ENCODE measurements at regions not wholly inside any gene's neighbourhood (a gene's known extent, or its start where the extent isn't known, plus 50 kb on each side); places are given as distances from the start of the nearest gene placed in this dataset.

DNA sequence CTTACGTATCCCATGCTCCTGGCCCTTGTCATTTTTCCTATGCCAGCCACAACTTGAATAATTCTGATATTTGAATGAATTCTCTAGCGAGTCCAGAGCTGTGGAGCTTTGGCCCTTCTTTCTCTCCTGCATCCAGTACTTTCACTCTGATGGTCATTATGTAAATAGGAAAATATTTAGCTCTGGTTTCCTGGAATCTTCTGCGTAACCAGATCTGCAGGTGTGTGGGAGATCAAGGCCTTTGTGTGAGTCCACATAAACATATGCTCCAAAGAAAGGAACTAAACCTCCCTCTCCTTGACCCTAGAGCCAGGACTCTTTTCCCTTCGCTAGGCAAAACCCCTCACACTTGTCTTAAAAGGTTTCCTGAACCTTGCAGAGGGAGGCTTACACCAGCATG is 132.5 kb upstream of the THBS1 start:
- TF ChIP-seq RAD21 (conservative IDR thresholded peaks at IDR 0.05) (no peak), EZH2 (IDR thresholded peaks at IDR 0.05; ENCODE audit: borderline replicate concordance, insufficient read depth, low read length, poor library complexity, severe bottlenecking) (no peak), POLR2AphosphoS5 (IDR thresholded peaks at IDR 0.05) (no peak), SMC3 (conservative IDR thresholded peaks at IDR 0.05; ENCODE audit: poor library complexity) (no peak), MXI1 (conservative IDR thresholded peaks at IDR 0.05; ENCODE audit: poor library complexity, severe bottlenecking) (no peak), EP300 (conservative IDR thresholded peaks at IDR 0.05; ENCODE audit: poor library complexity, severe bottlenecking) (no peak), TAF1 (IDR thresholded peaks at IDR 0.05; ENCODE audit: low read depth) (no peak)
- TF ChIP-seq, protein P1, sequence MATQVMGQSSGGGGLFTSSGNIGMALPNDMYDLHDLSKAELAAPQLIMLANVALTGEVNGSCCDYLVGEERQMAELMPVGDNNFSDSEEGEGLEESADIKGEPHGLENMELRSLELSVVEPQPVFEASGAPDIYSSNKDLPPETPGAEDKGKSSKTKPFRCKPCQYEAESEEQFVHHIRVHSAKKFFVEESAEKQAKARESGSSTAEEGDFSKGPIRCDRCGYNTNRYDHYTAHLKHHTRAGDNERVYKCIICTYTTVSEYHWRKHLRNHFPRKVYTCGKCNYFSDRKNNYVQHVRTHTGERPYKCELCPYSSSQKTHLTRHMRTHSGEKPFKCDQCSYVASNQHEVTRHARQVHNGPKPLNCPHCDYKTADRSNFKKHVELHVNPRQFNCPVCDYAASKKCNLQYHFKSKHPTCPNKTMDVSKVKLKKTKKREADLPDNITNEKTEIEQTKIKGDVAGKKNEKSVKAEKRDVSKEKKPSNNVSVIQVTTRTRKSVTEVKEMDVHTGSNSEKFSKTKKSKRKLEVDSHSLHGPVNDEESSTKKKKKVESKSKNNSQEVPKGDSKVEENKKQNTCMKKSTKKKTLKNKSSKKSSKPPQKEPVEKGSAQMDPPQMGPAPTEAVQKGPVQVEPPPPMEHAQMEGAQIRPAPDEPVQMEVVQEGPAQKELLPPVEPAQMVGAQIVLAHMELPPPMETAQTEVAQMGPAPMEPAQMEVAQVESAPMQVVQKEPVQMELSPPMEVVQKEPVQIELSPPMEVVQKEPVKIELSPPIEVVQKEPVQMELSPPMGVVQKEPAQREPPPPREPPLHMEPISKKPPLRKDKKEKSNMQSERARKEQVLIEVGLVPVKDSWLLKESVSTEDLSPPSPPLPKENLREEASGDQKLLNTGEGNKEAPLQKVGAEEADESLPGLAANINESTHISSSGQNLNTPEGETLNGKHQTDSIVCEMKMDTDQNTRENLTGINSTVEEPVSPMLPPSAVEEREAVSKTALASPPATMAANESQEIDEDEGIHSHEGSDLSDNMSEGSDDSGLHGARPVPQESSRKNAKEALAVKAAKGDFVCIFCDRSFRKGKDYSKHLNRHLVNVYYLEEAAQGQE (IDR thresholded peaks at IDR 0.05; ENCODE audit: borderline replicate concordance), result no peak
- TF ChIP-seq, protein P2, sequence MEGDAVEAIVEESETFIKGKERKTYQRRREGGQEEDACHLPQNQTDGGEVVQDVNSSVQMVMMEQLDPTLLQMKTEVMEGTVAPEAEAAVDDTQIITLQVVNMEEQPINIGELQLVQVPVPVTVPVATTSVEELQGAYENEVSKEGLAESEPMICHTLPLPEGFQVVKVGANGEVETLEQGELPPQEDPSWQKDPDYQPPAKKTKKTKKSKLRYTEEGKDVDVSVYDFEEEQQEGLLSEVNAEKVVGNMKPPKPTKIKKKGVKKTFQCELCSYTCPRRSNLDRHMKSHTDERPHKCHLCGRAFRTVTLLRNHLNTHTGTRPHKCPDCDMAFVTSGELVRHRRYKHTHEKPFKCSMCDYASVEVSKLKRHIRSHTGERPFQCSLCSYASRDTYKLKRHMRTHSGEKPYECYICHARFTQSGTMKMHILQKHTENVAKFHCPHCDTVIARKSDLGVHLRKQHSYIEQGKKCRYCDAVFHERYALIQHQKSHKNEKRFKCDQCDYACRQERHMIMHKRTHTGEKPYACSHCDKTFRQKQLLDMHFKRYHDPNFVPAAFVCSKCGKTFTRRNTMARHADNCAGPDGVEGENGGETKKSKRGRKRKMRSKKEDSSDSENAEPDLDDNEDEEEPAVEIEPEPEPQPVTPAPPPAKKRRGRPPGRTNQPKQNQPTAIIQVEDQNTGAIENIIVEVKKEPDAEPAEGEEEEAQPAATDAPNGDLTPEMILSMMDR (IDR thresholded peaks at IDR 0.05; ENCODE audit: poor library complexity, severe bottlenecking), result no peak
- Histone ChIP-seq H2AFZ (ENCODE audit: low read depth, low read length) (no peak overlapping the region), H3K27ac (ENCODE audit: low read length) (no peak overlapping the region), H3K4me3 (ENCODE audit: low read length) (no peak overlapping the region), H3K36me3 (ENCODE audit: insufficient read depth, low read length) (no peaks in the 10 kb centered on the region), H3K9me3 (ENCODE audit: low read length) (no peaks in the 10 kb centered on the region), H3K9me2 (ENCODE audit: insufficient read depth, low read length) (no peaks in the 10 kb centered on the region), H3K79me2 (replicated peaks; ENCODE audit: insufficient read depth, low read length) (no peaks in the 10 kb centered on the region), H4K20me1 (ENCODE audit: insufficient read depth) (no peaks in the 10 kb centered on the region), H3K4me2 (ENCODE audit: low read length) (no peak overlapping the region), H3F3A (ENCODE audit: insufficient read depth, low read length, poor library complexity, severe bottlenecking) (no peaks in the 10 kb centered on the region), H3K27me3 (ENCODE audit: insufficient read depth, low read depth, low read length) (no peaks in the 10 kb centered on the region), H3K9ac (ENCODE audit: low read length) (no peak overlapping the region)

DNA sequence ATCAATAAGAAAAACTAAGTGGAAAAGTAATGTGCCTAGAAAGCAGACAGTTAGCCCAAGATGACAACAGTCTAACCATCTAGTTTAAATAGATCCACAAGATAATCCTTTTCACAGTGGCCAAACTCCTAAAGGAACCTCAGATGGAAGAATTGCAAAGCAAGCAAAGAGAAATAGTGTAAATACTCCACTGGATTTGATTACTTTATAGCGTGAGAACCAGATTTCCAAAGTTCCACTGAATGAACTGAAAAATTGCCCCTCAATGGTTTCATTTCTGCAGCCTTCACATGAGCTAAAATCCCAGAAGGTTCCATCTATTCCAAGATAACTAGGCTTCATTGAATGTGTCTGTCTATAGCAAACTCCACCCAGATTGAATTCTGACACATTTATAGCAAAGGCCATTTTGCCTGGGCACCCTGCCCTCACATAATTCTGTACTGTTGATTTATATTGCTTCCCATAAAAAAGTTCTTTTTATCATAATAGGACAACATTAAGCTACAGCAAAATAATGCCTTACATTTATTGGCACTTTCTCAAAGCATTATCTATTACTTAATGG is 129.7 kb upstream of the THBS1 start:
- Histone ChIP-seq H3K9ac (ENCODE audit: low read length) (no peak overlapping the region), H3K4me2 (ENCODE audit: low read length) (no peak overlapping the region), H3K36me3 (ENCODE audit: insufficient read depth, low read length) (no peaks in the 10 kb centered on the region), H4K20me1 (ENCODE audit: insufficient read depth) (no peaks in the 10 kb centered on the region), H3K4me3 (ENCODE audit: low read length) (no peak overlapping the region), H3K27me3 (ENCODE audit: insufficient read depth, low read depth, low read length) (no peaks in the 10 kb centered on the region), H2AFZ (ENCODE audit: low read depth, low read length) (no peak overlapping the region), H3K79me2 (replicated peaks; ENCODE audit: insufficient read depth, low read length) (no peaks in the 10 kb centered on the region), H3K9me2 (ENCODE audit: insufficient read depth, low read length) (no peaks in the 10 kb centered on the region), H3K27ac (ENCODE audit: low read length) (no peak overlapping the region), H3K9me3 (ENCODE audit: low read length) (no peaks in the 10 kb centered on the region), H3F3A (ENCODE audit: insufficient read depth, low read length, poor library complexity, severe bottlenecking) (no peaks in the 10 kb centered on the region)
- TF ChIP-seq MXI1 (conservative IDR thresholded peaks at IDR 0.05; ENCODE audit: poor library complexity, severe bottlenecking), result no peak
- TF ChIP-seq SMC3 (conservative IDR thresholded peaks at IDR 0.05; ENCODE audit: poor library complexity), result no peak
- TF ChIP-seq EP300 (conservative IDR thresholded peaks at IDR 0.05; ENCODE audit: poor library complexity, severe bottlenecking), result no peak
- TF ChIP-seq, protein P1 (IDR thresholded peaks at IDR 0.05; ENCODE audit: borderline replicate concordance), result no peak
- no peak for TF ChIP-seq POLR2AphosphoS5 (IDR thresholded peaks at IDR 0.05)
